Stimulated activated CD4-positive, alpha-beta T cell treated with anti-CD3 and anti-CD28 coated beads, TNF-alpha, amount 100 ng/mL, for 1 hour (primary cell): ENCODE measurements at regions not wholly inside any gene's neighbourhood (a gene's known extent, or its start where the extent isn't known, plus 50 kb on each side); places are given as distances from the start of the nearest gene placed in this dataset.

Experiments
- DNase-seq, 3 donors: peaks; one replicate each; pipeline ENCODE4 v3.0.0-alpha.2; 2020; ENCODE audit warnings: low read depth in 3 of 3, low spot score in 1 of 3

DNA sequence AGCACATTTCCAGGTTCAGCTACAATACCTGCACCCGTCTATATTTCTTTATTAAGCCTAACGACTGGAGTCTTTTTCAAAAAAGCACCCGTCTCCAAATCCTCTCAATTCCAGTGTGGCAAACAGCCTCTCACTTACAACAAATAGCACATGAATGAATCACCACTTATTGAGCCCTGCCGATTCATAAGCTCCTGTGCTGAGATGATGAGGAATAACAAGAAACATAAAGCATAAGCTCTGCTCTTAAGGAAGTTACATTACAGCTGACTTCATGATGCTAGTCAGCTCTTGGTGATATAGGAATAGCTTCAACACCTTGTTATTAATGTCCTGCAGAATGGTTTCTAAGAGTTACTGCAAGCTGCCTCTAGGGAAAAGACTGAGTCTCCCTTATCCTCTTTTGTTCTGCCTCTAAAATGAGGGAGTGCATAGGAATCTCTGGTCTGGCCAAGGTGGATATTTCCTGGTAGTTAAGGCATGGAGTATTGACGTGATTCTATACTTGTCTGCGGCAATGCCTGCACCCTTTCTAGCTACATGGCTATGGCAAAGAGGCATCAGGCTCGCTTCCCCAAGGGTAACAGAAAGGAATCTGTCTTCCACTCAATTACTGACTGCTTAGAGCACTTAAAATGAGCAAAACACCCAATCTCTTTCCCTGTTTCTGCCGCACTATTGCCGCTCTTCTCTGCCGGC is 195.7 kb downstream of the KLF12 start:
- no peak for DNase-seq

DNA sequence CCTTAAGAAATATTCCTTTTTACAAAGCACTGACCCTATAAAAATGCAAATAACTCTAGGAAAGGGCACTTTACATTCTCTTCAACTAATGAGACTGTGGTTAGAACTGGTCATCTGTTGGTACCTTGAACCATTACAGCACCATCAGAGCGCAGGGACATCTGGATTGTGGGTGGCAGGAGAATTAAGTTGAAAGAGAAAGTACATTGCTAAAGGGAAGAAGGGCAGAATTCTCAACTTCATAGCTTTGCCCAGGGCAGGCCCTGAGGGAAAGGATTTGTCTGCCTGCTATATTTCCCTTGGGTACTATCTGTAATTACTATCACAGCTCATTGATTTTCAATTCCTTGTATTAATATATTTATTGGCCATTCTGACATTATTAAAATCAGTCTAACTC is 196.8 kb downstream of the KLF12 start:
- no peak for DNase-seq

DNA sequence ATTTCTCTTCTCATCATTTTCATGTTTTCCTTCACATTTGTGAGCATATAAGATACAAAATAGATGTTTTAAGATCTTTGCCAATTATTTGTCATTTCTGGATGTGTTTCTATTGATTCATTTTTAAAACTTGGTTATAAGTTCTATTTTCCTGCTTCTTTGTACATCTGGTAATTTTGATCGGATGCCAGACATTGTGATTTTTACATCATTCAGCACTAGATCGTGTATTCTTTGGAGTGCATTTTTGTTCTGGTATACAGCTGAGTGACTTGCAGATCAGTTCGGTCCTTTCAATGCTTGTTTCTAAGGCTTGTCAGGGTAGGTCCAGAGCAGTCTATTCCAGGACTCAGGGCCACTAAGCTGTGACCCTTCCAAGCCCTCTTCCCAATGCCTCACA is 198.2 kb downstream of the KLF12 start:
- no peak for DNase-seq

DNA sequence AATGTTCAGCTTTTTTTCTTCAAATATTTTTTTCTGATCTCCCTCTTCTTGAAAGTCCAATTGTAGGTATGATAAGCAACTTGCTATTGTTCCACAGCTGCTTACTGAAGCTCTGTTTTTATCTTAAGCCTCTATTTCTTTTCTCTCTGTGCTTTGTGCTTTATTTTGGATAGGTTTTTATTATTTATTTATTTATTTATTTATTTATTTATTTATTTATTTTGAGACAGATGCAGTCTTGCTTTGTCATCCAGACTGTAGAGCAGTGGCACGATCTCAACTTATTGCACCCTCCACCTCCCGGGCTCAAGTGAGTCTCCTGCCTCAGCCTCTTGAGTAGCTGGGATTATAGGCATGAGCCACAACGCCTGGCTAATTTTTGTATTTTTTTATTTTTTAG is 199.4 kb downstream of the KLF12 start:
- DNase-seq = no peak

DNA sequence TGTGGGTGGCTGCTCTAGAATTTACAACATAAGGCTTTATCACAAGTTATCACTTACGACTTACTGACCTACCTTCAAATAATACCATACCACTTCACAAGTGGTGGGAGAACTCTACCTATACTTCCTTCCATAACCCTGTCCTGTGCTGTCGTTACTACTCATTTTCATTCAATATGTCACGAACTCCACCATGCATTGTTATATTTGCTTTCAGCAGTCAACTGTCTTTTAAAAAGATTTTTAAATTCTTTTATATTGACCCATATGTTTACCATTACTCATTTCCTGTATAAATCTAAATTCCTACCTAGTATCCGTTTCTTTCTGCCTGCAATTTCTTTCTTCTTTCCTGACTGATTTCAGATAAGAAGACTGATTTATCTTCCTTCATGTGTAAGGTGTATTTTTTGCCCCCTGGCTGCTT is 200.0 kb downstream of the KLF12 start:
- no peak for DNase-seq

DNA sequence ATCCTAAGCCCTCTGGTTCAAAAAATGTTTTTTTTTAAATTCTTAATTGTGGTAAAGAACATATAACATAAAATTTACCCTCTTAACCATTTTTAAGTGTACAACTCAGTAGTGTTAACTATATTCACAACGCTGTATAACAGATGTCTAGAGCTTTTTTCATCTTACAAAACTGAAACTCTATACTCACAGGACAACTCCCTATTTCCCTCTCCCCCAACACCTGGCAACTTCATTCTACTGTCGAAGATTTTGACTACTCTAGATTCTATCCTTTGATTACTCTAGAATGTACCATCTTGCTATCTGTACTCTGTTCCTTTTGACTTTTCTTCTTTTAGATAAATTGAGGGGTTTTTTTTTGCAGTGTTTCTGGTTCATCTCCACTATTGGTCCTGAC is 200.4 kb downstream of the KLF12 start:
- no peak for DNase-seq

DNA sequence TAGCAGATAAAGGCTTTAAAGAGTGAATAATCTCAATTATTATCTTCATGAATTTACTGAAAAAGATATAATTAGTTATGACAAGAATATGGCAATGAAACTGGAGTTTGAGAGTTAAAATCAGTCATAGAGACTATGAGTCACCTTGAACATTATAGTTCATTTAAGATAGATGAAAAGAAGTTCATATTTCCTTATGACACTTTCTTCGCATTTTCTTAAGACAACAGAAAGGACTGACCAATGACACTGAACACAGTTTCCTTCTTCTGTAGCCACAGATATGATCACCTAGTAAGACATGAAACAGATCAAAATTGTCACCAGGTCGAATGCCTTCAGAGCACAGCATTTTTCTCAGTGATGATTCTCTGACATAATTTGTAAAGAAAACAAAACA is 202.1 kb downstream of the KLF12 start:
- DNase-seq = no peak

DNA sequence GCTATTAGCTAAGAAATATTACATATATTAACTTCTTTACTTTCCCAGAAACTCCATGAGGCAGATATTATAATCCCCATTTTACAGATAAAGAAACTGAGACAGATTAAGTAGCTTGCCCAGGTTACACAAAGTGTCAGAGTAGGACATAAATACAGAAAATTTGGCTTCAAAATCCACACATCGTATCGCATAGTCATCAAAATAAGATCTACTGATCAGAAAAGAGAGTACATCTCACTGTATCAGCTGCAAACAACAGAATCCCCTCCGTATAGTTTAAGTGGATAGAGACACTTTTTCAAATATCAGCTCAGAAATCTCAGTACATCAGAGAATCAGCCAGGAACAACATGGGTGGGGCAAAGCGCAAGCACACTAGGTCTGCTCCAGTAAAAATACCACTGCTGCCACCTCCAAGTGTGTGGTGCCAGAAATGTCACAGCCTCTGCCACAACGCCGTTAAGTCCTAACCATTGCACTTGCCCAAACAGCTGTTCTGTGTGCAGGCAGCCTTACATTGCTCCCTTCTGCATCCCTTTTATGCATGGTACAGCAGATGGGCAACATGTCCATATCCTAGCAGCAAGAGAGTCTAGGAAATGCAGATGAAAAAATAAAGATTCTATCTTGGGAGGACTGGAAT is 204.8 kb downstream of the KLF12 start:
- no peak for DNase-seq

DNA sequence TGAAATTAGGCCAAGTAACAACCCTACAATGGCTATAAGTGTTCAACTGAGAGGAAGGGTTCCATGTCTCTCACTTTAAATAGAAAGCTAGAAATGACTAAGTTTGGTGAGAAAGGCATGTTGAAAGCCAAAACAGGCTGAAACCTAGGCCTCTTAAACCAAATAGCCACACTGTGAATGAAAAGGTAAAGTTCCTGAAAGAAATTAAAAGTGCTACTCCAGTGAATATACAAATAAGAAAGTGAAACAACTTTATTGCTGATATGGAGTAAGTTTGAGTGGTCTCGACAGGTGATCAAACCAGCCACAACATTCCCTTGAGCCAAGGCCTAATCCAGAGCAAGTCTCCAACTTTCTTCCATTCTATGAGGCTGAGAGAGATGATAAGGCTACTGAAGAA is 209.6 kb downstream of the KLF12 start:
- DNase-seq = no peak

DNA sequence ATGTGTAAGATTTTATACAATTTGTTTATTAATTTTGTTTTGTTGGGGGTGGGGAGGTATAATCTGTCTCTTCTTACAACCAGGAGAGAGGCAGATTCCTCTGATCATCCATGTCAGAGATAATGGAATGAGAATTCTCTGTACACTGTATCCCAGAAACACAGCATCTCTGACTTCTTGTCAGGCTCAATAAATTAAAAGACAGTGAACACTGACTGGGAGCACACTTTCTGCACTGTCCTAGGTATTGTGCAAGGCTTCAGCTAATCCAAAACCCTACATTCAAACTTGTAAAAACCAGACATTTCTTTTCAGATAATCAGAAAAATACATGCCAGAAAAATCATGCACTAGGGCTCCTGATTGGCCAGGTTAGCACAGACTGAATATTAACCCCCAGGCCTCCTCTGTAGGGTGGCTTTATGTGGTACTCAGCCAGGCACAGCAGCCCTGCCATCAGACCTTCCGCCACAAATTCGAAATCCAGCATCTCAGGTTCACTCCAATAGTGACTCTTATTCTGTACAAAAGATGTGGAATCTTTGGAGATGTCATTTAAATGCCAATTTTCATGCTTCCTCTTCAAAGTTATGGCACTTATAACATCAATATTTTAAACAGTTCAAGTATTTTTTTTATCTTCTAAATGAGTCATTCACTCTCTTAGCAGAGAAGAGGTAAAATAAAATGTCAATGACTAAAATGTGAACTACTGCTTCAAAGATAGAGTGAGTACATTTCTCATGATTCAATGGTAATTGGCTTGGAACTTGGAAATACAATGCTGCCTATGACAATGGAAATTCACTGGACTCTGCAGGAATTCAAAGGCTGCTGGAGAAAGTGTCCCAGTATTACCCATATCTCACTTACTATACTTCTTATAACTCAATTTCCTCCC is 211.5 kb downstream of the KLF12 start:
- no peak for DNase-seq

DNA sequence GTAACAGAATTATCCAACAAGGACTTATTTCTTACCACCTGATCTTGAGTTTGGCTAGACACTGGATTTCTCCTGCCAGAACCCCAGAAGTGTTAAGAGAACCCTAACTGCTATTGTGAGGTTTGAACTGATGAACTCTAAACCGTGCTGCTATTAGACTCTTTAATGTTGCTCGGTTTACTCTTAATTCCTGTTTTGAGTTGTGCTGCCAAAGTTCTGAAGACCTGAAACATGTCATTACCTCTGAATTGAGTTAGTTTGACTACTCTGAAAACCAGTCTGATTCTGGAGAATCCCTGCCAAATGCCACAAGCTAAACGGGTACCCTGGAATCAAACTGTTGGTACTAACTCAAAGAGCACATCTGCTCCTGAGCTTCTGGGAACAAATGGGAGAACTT is 215.5 kb downstream of the KLF12 start:
- DNase-seq = no peak

DNA sequence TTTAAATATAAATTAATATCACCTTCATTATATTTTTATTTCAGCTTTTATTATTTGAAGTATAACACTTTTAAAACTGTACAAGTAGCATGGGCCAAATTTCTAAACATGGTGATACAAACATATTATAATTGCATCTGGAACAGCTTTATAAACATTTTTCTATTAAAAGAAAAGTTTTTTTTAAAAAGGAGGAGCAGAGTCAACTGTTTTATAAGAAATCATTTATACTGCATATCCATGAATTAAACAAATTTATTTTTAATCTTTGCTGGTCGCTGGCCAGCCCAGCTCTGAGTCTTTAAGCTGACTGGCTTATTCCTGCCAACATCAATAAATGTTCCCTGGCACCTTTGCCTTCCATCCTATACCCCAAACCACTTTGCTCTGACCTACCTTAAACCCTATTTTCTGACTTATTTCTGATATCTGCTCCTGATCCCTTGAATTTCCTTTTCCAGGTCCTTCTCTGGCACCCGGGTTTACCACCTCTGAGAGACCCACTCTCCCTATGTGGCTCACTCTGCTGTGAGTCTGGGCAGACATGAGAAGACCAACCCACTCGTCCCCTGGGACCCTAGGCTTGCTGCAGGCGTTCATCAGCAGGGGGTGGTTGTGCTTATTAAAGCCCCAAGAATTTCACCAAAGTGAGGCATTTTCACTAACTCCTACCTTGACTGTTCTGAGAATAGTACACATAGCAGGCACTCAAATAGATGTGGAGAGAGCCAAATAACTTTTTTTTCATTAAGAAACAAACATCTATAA is 220.3 kb downstream of the KLF12 start:
- DNase-seq = no peak

DNA sequence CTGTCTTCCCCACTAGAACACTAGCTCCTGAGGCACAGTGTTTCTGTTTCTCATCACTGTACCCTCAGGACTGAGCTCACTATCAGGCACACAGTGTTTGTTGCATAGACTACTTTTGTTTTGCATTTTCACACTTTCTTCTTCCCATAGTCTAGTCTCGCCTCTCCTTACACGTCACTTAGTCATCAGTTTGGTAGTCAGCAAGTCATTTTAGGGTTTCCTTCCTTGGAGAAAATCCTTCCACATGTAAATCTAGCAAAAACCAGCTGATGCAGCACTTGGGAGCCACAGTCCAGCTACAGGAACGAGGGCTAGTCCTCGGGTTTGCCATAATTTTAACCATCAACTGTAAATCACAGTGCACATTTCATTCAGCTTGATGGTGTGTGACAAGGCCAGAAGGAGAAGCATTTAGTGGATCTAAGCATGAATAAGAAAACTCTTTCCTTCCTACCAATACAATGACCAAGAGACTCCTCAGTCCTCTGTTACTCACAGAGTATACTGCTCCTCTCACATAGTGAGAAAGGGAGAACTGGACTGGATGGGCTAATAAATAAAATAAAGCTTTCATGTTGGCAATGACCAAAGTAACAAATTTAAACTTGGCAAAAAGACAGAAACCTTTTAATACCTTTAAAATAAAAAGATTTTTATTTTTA is 221.0 kb downstream of the KLF12 start:
- DNase-seq = no peak

DNA sequence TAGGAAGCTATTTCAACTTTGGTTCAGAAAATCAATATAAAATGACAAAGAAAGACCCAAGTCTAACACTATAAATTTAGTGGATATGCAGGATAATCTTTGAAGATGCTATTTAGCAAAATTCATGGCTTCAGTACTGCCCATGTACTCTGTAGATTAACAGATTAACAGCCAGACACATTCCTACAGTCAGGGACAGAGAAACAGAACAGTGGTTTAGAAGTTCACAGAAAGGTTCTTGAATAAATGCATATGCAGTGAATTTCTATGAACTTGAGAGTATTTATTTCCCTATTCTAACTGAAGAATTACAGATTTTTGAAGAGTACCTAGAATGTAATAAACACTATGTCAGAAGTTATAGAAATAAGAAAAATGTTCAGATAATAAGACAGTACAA is 222.8 kb downstream of the KLF12 start:
- DNase-seq = no peak

DNA sequence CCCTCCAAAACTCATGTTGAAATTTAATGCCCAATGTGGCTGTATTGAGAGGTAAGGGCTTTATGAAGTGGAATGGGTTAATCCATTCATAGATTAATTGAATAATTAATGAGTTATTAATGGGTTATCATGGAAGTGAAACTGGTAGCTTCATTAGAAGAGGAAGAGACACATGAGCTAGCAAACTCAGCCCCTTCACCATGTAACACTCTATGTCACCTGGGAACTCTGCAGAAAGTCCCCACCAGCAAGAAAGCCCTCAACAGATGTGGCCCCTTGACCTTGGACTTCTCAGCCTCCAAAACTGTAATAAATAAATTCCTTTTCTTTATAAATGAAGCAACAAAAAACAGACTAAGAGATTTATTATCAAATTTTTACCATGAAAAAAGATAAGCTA is 223.5 kb downstream of the KLF12 start:
- no peak for DNase-seq

DNA sequence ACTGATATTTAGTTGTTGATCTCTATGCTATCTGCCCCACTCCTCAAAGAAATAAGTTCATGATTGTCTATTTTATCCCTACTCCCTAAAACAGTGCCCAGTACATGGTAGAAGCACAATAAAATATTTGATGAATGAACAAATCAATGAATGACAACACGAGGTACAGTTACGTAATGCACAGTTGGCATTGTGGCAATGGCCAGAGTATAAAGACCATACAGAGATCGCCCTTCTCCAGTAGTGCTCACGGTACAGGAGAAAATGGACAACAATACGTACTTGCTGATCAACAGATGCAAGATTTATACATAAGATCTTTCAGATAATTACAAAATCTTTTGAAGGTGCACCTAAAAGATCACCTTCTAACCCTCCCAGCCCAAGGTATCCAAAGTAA is 225.4 kb downstream of the KLF12 start:
- DNase-seq = no peak

DNA sequence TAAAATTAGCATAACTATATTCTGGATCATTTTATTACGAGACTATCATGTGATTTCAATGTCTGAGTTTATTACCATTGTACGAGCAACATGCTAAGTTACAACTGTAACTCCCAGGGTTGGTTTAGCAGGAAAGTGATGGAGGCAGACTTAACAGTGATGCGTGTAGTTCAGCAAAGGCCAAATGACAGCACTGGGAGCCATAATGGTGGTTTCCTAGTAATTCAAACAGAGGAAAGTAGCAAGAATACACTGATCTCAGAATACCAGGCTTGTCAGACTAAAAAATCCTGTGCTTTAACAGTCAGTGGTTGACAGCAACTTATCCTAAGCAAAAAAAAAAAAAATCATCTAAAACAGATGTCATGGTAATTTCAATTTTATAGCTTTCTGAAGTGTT is 229.6 kb downstream of the KLF12 start:
- no peak for DNase-seq

DNA sequence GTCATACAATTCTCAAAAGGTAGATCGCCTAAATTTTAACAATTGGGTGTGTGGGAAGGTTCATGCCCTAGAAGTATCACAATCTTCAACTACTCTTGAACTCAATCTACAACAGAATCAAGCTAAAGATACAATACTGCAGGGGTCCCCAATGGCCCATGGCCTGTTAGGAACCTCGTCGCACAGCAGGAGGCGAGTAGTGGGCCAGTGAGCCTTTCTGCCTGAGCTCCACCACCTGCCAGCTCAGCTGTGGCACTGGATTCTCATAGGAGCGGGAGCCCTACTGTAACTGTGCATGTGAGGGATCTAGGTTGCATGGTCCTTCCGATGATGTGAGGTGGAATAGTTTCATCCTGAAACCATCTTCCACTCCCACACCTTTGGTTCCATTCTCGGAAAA is 230.6 kb downstream of the KLF12 start:
- DNase-seq = no peak

DNA sequence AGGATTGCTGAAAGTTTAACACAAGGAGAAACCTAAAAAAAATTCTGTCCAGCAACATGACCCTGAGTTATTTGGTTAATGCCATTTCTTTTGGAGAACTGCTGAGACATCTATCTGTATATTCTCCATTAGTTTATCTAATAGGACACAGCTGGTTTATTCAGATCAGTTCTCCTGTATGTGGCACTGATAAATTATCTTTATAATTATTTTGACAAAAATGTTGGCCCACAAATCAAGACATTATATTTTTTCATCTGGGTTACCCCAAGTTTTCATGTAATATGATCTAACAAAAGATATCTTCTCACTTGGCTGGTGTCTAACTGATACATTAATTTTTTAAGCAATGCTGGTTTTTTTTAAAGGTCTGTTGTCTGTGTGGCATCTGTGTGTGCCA is 231.4 kb downstream of the KLF12 start:
- DNase-seq = no peak

DNA sequence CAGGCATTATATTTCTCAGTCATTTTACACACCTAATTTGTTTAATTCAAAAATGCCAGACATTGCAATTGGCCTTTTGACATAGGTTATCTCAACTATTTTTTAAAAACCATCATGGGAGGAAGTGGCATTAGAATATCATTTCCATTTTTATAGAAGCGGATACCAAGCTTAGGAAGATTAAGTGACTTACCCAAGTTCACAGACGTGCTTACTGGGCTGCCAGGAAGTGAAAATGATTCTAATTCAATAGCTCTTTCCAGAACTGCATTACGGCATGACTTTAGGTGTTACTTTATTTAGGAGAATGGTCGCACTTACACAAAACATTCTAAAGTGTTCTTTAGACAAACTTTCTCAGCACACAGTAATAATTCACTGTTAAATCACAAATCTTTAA is 231.9 kb downstream of the KLF12 start:
- DNase-seq = no peak
